MM.1S (cell line): ENCODE measurements at regions not wholly inside any gene's neighbourhood (a gene's known extent, or its start where the extent isn't known, plus 50 kb on each side); places are given as distances from the start of the nearest gene placed in this dataset.

Source experiments
- DNase-seq: peaks from one replicate; pipeline ENCODE4 v3.0.0-alpha.2; 2015
- H2AFZ ChIP-seq: fragments of 300-600 bp; sonication (generic); 2 replicates; pipeline ENCODE4 v1.6.0; 2016; ENCODE audit warnings: antibody characterized with exemption, low read length
- H3F3A ChIP-seq: fragments of 300-600 bp; sonication (generic); 2 replicates; pipeline ENCODE4 v1.6.1; 2016; ENCODE audit warnings: mild to moderate bottlenecking, antibody characterized with exemption, low read length, moderate library complexity, mixed read lengths; ENCODE audit not compliant: insufficient read depth
- H3K27ac ChIP-seq: fragments of 300-600 bp; sonication (generic); 2 replicates; pipeline ENCODE4 v1.5.1; 2016; ENCODE audit warnings: mild to moderate bottlenecking, low read length
- H3K27me3 ChIP-seq: fragments of 300-600 bp; sonication (generic); replicated peaks from 2 replicates; pipeline ENCODE4 v1.6.0; 2016; ENCODE audit warnings: low read length; ENCODE audit not compliant: insufficient read depth
- H3K36me3 ChIP-seq: fragments of 300-600 bp; sonication (generic); replicated peaks from 2 replicates; pipeline ENCODE4 v1.6.1; 2016; ENCODE audit warnings: mild to moderate bottlenecking, low read length, mixed read lengths; ENCODE audit not compliant: insufficient read depth
- H3K4me1 ChIP-seq: fragments of 300-600 bp; sonication (generic); 2 replicates; pipeline ENCODE4 v1.6.1; 2016; ENCODE audit warnings: low read length, mixed read lengths
- H3K4me2 ChIP-seq: fragments of 300-600 bp; sonication (generic); 2 replicates; pipeline ENCODE4 v1.6.0; 2016; ENCODE audit warnings: low read depth, low read length
- H3K4me3 ChIP-seq: fragments of 300-600 bp; sonication (generic); 2 replicates; pipeline ENCODE4 v1.5.1; 2016; ENCODE audit warnings: low read length, mixed read lengths
- H3K79me2 ChIP-seq: fragments of 300-600 bp; sonication (generic); 2 replicates; pipeline ENCODE4 v1.6.1; 2016; ENCODE audit warnings: mixed run types, low read length, mixed read lengths
- H3K9ac ChIP-seq: fragments of 300-600 bp; sonication (generic); 2 replicates; pipeline ENCODE4 v1.6.1; 2016; ENCODE audit warnings: low read length, mixed read lengths
- H3K9me2 ChIP-seq: fragments of 300-600 bp; sonication (generic); replicated peaks from 2 replicates; pipeline ENCODE4 v1.6.1; 2016; ENCODE audit warnings: mild to moderate bottlenecking, low read length, mixed read lengths; ENCODE audit not compliant: insufficient read depth
- H3K9me3 ChIP-seq: fragments of 300-600 bp; sonication (generic); replicated peaks from 2 replicates; pipeline ENCODE4 v1.6.1; 2016; ENCODE audit warnings: mild to moderate bottlenecking, low read length, mixed read lengths; ENCODE audit not compliant: insufficient read depth
- H4K20me1 ChIP-seq: fragments of 300-600 bp; sonication (generic); 2 replicates; pipeline ENCODE4 v1.6.1; 2016; ENCODE audit warnings: mild to moderate bottlenecking, low read length, moderate library complexity, mixed read lengths; ENCODE audit not compliant: insufficient read depth
- CTCF ChIP-seq: fragments of 300-600 bp; sonication (generic); IDR thresholded peaks from 2 replicates; pipeline ENCODE4 v1.5.1; 2016; ENCODE audit warnings: antibody characterized with exemption, low read length, mixed read lengths
- EZH2 ChIP-seq: fragments of 300-600 bp; sonication (generic); optimal IDR thresholded peaks from 2 replicates; pipeline ENCODE3; 2017; ENCODE audit warnings: low read depth, mild to moderate bottlenecking, antibody characterized with exemption, low read length, mixed read lengths
- EZH2phosphoT487 ChIP-seq: fragments of 300-600 bp; sonication (generic); IDR thresholded peaks from 2 replicates; pipeline ENCODE4 v1.6.1; 2018; ENCODE audit warnings: antibody characterized with exemption, low read length

- Histone ChIP-seq H3K9ac (no peak overlapping the region), H2AFZ (no peak overlapping the region), H3K9me3 (no peaks in the 10 kb centered on the region), H3K36me3 (no peaks in the 10 kb centered on the region), H3K27me3 (no peaks in the 10 kb centered on the region), H3K27ac (no peak overlapping the region), H3K4me1 (no peaks in the 10 kb centered on the region), H3K4me3 (no peak overlapping the region), H3F3A (no peaks in the 10 kb centered on the region), H3K79me2 (no peaks in the 10 kb centered on the region), H4K20me1 (no peaks in the 10 kb centered on the region), H3K4me2 (no peak overlapping the region), H3K9me2 (no peaks in the 10 kb centered on the region)
- no peak for DNase-seq
- no peak for TF ChIP-seq EZH2phosphoT487
- no peak for TF ChIP-seq CTCF
- no peak for TF ChIP-seq EZH2
Observed at GRCh38 chr12:61487728-61488127, 772.5 kb upstream of the USP15 start.

DNA sequence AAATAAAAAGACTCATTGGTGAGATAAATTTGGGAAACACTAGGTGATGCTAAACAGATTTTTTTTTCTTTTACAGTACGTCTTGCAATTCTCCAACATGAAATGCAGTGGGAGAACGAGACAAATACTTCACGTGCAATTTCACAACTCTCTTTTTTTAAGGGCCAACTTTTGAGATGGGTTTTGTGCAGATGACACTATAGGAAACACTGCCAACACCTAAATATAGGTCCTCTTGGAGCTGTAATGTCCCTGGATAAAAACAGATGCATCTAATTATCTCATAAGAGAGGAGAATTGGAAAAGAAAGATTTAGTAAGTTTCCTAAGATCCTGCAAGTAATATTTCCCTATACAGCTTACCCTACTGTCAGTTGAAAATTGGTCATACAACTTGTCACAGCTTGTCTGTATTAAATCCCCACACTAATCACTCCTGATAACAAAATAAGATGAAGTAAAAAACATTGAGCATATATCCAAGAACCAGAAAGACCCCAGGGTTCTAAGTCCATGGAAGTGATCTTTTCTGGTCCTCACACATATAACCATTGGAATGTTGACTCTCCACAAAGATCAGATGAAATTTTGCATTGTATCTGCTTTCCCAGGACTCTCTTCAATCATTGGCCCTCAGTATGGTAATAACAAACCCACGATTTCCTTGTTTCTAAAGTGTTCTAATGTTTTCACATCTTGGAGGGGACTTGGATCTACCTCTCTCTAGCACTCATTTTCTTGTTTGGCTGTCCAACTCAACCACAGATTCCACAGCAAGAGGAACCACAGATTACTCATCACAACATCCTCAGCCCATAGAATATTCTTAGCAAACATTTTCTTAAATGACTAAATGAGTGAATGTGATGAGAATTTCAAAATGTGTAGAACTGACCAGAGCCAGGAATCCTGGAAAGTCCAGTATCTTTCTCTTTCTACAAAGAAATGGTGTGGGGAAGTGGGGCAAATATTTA is 769.4 kb upstream of the USP15 start:
- Histone ChIP-seq H3K9ac (no peak overlapping the region), H3K4me1 (no peaks in the 10 kb centered on the region), H3K36me3 (no peaks in the 10 kb centered on the region), H3K79me2 (no peaks in the 10 kb centered on the region), H4K20me1 (no peaks in the 10 kb centered on the region), H3K27me3 (no peaks in the 10 kb centered on the region), H2AFZ (no peak overlapping the region), H3K9me3 (no peaks in the 10 kb centered on the region), H3K4me3 (no peak overlapping the region), H3K4me2 (no peak overlapping the region), H3K27ac (no peak overlapping the region), H3F3A (no peaks in the 10 kb centered on the region), H3K9me2 (no peaks in the 10 kb centered on the region)
- TF ChIP-seq EZH2 (no peak), CTCF (no peak), EZH2phosphoT487 (no peak)
- no peak for DNase-seq

- H3K9me3 ChIP-seq = no peaks in the 10 kb centered on the region
- H3K9ac ChIP-seq = no peak overlapping the region
- H3K27ac ChIP-seq = no peak overlapping the region
- no peaks in the 10 kb centered on the region for H3F3A ChIP-seq
- H4K20me1 ChIP-seq = no peaks in the 10 kb centered on the region
- no peaks in the 10 kb centered on the region for H3K9me2 ChIP-seq
- H3K79me2 ChIP-seq = no peaks in the 10 kb centered on the region
- TF ChIP-seq EZH2phosphoT487 (no peak), EZH2 (no peak), CTCF (no peak)
- H3K4me1 ChIP-seq = no peaks in the 10 kb centered on the region
- H3K4me2 ChIP-seq = no peak overlapping the region
- no peaks in the 10 kb centered on the region for H3K27me3 ChIP-seq
- H3K4me3 ChIP-seq = no peak overlapping the region
- DNase-seq = no peak
- H2AFZ ChIP-seq = no peak overlapping the region
- no peaks in the 10 kb centered on the region for H3K36me3 ChIP-seq
Observed at GRCh38 chr12:61502179-61502578, 758.0 kb upstream of the USP15 start.
